ENCODE measurements at regions not wholly inside any gene's neighbourhood (a gene's known extent, or its start where the extent isn't known, plus 50 kb on each side); places are given as distances from the start of the nearest gene placed in this dataset.

- no peaks in the 10 kb centered on the region for H3K9me3 ChIP-seq (ENCODE audit: low read length)
- H3K4me1 ChIP-seq (ENCODE audit: insufficient read depth, low read length): no peaks in the 10 kb centered on the region
- H3K4me3 Mint-ChIP-seq: no peak overlapping the region
- no peak overlapping the region for H3K27ac ChIP-seq (ENCODE audit: low read depth, low read length)
- no peak overlapping the region for H3K4me3 ChIP-seq (ENCODE audit: low read length)
- ChIA-PET POLR2A (no interaction called here), CTCF (no interaction called here)
- no peaks in the 10 kb centered on the region for H3K4me1 Mint-ChIP-seq
- peaks cover 5 to 50% of the 10 kb centered on the region in 2 donors for H3K27me3 Mint-ChIP-seq
- H3K27me3 ChIP-seq (ENCODE audit: insufficient read depth, low read length, poor library complexity, severe bottlenecking): no peaks in the 10 kb centered on the region
- H3K27ac Mint-ChIP-seq: no peak overlapping the region
- DNase-seq: no peak
- H3K36me3 ChIP-seq (ENCODE audit: insufficient read depth, low read length): no peaks in the 10 kb centered on the region
- H3K36me3 Mint-ChIP-seq: no peaks in the 10 kb centered on the region
- peaks cover 0 to 14% (median 7%) of the 10 kb centered on the region in 5 donors for H3K9me3 Mint-ChIP-seq
Observed at GRCh38 chr6:3587660-3588059, 130.8 kb upstream of the SLC22A23 start.

- Mint-ChIP-seq H3K27ac (no peak overlapping the region), H3K4me3 (no peak overlapping the region), H3K4me1 (no peaks in the 10 kb centered on the region), H3K27me3 (peaks cover 10 to 61% of the 10 kb centered on the region in 2 donors), H3K9me3 (peaks cover 0 to 14% (median 7%) of the 10 kb centered on the region in 5 donors), H3K36me3 (no peaks in the 10 kb centered on the region)
- H3K27ac ChIP-seq (ENCODE audit: low read depth, low read length): no peak overlapping the region
- no peaks in the 10 kb centered on the region for H3K9me3 ChIP-seq (ENCODE audit: low read length)
- ChIA-PET POLR2A (no interaction called here), CTCF (no interaction called here)
- no peak overlapping the region for H3K4me3 ChIP-seq (ENCODE audit: low read length)
- no peak for DNase-seq
- no peaks in the 10 kb centered on the region for H3K4me1 ChIP-seq (ENCODE audit: insufficient read depth, low read length)
- H3K36me3 ChIP-seq (ENCODE audit: insufficient read depth, low read length): no peaks in the 10 kb centered on the region
- no peaks in the 10 kb centered on the region for H3K27me3 ChIP-seq (ENCODE audit: insufficient read depth, low read length, poor library complexity, severe bottlenecking)
Observed at GRCh38 chr6:3585320-3585935, 128.6 kb upstream of the SLC22A23 start.

GRCh38 chr6:3584606-3585005 lies 127.8 kb upstream of the SLC22A23 start:
- no peak overlapping the region for H3K27ac ChIP-seq (ENCODE audit: low read depth, low read length)
- H3K27me3 ChIP-seq (ENCODE audit: insufficient read depth, low read length, poor library complexity, severe bottlenecking): no peaks in the 10 kb centered on the region
- Mint-ChIP-seq H3K4me1 (no peaks in the 10 kb centered on the region), H3K27ac (no peak overlapping the region), H3K36me3 (no peaks in the 10 kb centered on the region), H3K9me3 (peaks cover 0 to 14% (median 7%) of the 10 kb centered on the region in 5 donors), H3K4me3 (no peak overlapping the region), H3K27me3 (peaks cover 8 to 53% of the 10 kb centered on the region in 2 donors)
- H3K4me3 ChIP-seq (ENCODE audit: low read length): no peak overlapping the region
- H3K9me3 ChIP-seq (ENCODE audit: low read length): no peaks in the 10 kb centered on the region
- ChIA-PET POLR2A (no interaction called here), CTCF (no interaction called here)
- no peaks in the 10 kb centered on the region for H3K4me1 ChIP-seq (ENCODE audit: insufficient read depth, low read length)
- H3K36me3 ChIP-seq (ENCODE audit: insufficient read depth, low read length): no peaks in the 10 kb centered on the region
- DNase-seq: no peak

DNA sequence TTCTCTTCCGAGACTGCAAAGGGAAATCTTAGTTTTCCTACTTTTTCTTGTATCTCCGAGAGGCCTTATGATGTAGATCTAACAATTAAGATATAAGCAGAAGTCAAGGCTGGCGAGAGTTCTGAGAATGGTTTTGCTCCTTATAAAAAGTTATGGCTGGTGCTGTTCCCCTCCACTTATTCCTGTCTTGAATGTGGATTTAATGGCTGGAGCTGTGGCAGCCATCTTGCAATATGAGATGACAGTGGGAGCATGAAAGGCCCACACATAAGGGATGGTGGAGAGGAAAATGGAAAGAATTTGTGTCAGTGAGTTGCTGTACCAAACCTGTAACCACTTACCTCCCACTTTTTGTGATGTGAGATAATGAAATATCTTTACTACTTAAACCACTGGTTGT lies 124.6 kb upstream of the SLC22A23 start:
- Mint-ChIP-seq H3K27me3 (peaks cover 10 to 49% of the 10 kb centered on the region in 2 donors), H3K27ac (no peak overlapping the region), H3K9me3 (peaks cover 0 to 2% (median 0%) of the 10 kb centered on the region in 5 donors), H3K4me3 (no peak overlapping the region), H3K36me3 (no peaks in the 10 kb centered on the region), H3K4me1 (no peaks in the 10 kb centered on the region)
- H3K27me3 ChIP-seq (ENCODE audit: insufficient read depth, low read length, poor library complexity, severe bottlenecking): no peaks in the 10 kb centered on the region
- DNase-seq: no peak
- ChIA-PET CTCF (no interaction called here), POLR2A (no interaction called here)
- no peak overlapping the region for H3K4me3 ChIP-seq (ENCODE audit: low read length)
- H3K9me3 ChIP-seq (ENCODE audit: low read length): no peaks in the 10 kb centered on the region
- no peaks in the 10 kb centered on the region for H3K36me3 ChIP-seq (ENCODE audit: insufficient read depth, low read length)
- H3K4me1 ChIP-seq (ENCODE audit: insufficient read depth, low read length): no peaks in the 10 kb centered on the region
- H3K27ac ChIP-seq (ENCODE audit: low read depth, low read length): no peak overlapping the region

DNA sequence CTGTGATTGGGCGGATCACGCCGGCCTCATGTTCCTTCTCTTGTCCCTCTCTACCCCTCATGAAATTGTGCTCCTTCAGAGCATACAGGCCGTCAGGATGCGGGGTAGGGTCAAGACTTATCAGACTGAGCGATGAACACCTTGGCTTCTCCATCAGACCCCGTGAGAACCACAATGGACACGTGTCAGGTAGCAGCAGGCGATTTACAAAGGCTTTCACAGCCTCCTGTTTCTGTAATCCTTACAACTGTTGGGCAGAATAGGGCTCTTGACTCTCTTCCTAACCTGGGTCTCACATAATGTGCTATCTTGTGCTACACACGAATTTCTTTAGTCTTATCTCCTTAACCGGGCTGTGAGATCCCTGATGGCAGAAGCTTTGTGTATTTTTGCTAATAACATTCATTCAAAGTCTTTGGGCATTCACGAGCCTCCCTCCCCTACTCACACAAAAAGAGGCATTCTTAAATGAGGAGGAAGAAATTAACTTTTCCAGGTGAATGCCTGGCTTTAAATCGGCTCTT lies 122.9 kb upstream of the SLC22A23 start:
- POLR2A ChIA-PET: no interaction called here
- H3K36me3 Mint-ChIP-seq: no peaks in the 10 kb centered on the region
- H3K27me3 Mint-ChIP-seq: peaks cover 12 to 43% of the 10 kb centered on the region in 2 donors
- H3K4me1 ChIP-seq (ENCODE audit: insufficient read depth, low read length): no peaks in the 10 kb centered on the region
- no peaks in the 10 kb centered on the region for H3K27me3 ChIP-seq (ENCODE audit: insufficient read depth, low read length, poor library complexity, severe bottlenecking)
- no peak for DNase-seq
- CTCF ChIA-PET: no interaction called here
- no peak overlapping the region for H3K27ac ChIP-seq (ENCODE audit: low read depth, low read length)
- H3K4me1 Mint-ChIP-seq: no peaks in the 10 kb centered on the region
- H3K4me3 Mint-ChIP-seq: no peak overlapping the region
- H3K36me3 ChIP-seq (ENCODE audit: insufficient read depth, low read length): no peaks in the 10 kb centered on the region
- no peak overlapping the region for H3K27ac Mint-ChIP-seq
- H3K9me3 Mint-ChIP-seq: no peaks in the 10 kb centered on the region
- no peak overlapping the region for H3K4me3 ChIP-seq (ENCODE audit: low read length)
- no peaks in the 10 kb centered on the region for H3K9me3 ChIP-seq (ENCODE audit: low read length)

DNA sequence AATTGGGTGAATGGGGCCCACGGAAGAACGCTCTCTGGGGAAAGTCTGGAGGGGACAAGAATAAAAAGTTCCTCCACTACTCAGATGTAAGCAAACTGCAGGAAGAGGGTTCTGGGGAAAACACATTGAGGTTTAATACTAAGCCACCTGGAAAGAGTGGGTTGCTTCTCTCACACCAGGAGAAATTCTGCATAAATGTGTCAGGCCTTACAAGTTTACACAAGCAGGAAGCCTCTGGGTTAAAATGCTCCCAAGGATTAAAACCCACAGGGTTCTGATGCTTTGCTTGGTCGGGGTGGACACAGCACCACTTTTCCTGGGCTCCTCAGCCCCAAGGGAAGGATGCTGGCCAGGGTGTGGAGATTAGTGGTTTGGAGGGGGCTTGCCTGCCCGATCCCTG lies 122.1 kb upstream of the SLC22A23 start:
- no peaks in the 10 kb centered on the region for H3K9me3 Mint-ChIP-seq
- Histone ChIP-seq H3K27ac (ENCODE audit: low read depth, low read length) (no peak overlapping the region), H3K4me3 (ENCODE audit: low read length) (no peak overlapping the region), H3K9me3 (ENCODE audit: low read length) (no peaks in the 10 kb centered on the region), H3K27me3 (ENCODE audit: insufficient read depth, low read length, poor library complexity, severe bottlenecking) (no peaks in the 10 kb centered on the region), H3K36me3 (ENCODE audit: insufficient read depth, low read length) (no peaks in the 10 kb centered on the region), H3K4me1 (ENCODE audit: insufficient read depth, low read length) (no peaks in the 10 kb centered on the region)
- ChIA-PET POLR2A (no interaction called here), CTCF (no interaction called here)
- peaks cover 12 to 44% of the 10 kb centered on the region in 2 donors for H3K27me3 Mint-ChIP-seq
- no peaks in the 10 kb centered on the region for H3K36me3 Mint-ChIP-seq
- DNase-seq: no peak
- H3K27ac Mint-ChIP-seq: no peak overlapping the region
- H3K4me1 Mint-ChIP-seq: no peaks in the 10 kb centered on the region
- H3K4me3 Mint-ChIP-seq: no peak overlapping the region

- no peaks in the 10 kb centered on the region for H3K9me3 Mint-ChIP-seq
- H3K9me3 ChIP-seq (ENCODE audit: low read length): no peaks in the 10 kb centered on the region
- POLR2A ChIA-PET: no interaction called here
Observed at GRCh38 chr6:3577517-3577916, 120.7 kb upstream of the SLC22A23 start.

GRCh38 chr6:3575701-3576100 lies 118.9 kb upstream of the SLC22A23 start:
- ChIA-PET POLR2A (no interaction called here), CTCF (no interaction called here)
- Histone ChIP-seq H3K4me1 (ENCODE audit: insufficient read depth, low read length) (no peaks in the 10 kb centered on the region), H3K27ac (ENCODE audit: low read depth, low read length) (no peak overlapping the region), H3K4me3 (ENCODE audit: low read length) (no peak overlapping the region), H3K36me3 (ENCODE audit: insufficient read depth, low read length) (no peaks in the 10 kb centered on the region), H3K27me3 (ENCODE audit: insufficient read depth, low read length, poor library complexity, severe bottlenecking) (peaks cover 3% of the 10 kb centered on the region), H3K9me3 (ENCODE audit: low read length) (no peaks in the 10 kb centered on the region)
- Mint-ChIP-seq H3K9me3 (no peaks in the 10 kb centered on the region), H3K27me3 (peaks cover 5 to 24% of the 10 kb centered on the region in 2 donors), H3K4me3 (no peak overlapping the region), H3K36me3 (no peaks in the 10 kb centered on the region), H3K27ac (no peak overlapping the region), H3K4me1 (no peaks in the 10 kb centered on the region)
- no peak for DNase-seq

More at GRCh38 chr6:3577517-3577916, 120.7 kb upstream of the SLC22A23 start:
- DNase-seq: no peak
- Histone ChIP-seq H3K4me1 (ENCODE audit: insufficient read depth, low read length) (no peaks in the 10 kb centered on the region), H3K4me3 (ENCODE audit: low read length) (no peak overlapping the region), H3K36me3 (ENCODE audit: insufficient read depth, low read length) (no peaks in the 10 kb centered on the region), H3K27ac (ENCODE audit: low read depth, low read length) (no peak overlapping the region), H3K27me3 (ENCODE audit: insufficient read depth, low read length, poor library complexity, severe bottlenecking) (peaks cover 3% of the 10 kb centered on the region)
- Mint-ChIP-seq H3K4me3 (no peak overlapping the region), H3K27ac (no peak overlapping the region), H3K4me1 (no peaks in the 10 kb centered on the region), H3K36me3 (no peaks in the 10 kb centered on the region), H3K27me3 (peaks cover 8 to 32% of the 10 kb centered on the region in 2 donors)
- CTCF ChIA-PET: no interaction called here
